Ovary (tissue), 3 donors: ENCODE measurements at regions not wholly inside any gene's neighbourhood (a gene's known extent, or its start where the extent isn't known, plus 50 kb on each side); places are given as distances from the start of the nearest gene placed in this dataset.

Experiments used
- CTCF ChIP-seq, 3 donors: fragments of 450-650 bp in 2 of 3; fragments of 200-600 bp in 1 of 3; IDR thresholded peaks; one replicate each; pipeline versions ENCODE4 v1.5.1 to v1.8.0; 2016 to 2022; ENCODE audit warnings: antibody characterized with exemption in 3 of 3, mild to moderate bottlenecking in 1 of 3
- EP300 ChIP-seq: sonication (generic); formaldehyde crosslinking; IDR thresholded peaks from one replicate; pipeline ENCODE4 v1.6.1; 2017; ENCODE audit warnings: antibody characterized with exemption
- donor health status: DM: no; HTN: no; CAD: no.

- TF ChIP-seq CTCF (IDR thresholded peaks at IDR 0.05) (no peak), EP300 (no peak)
Observed at GRCh38 chr17:17420082-17420481, 56.7 kb upstream of the MED9 start.
